Mammary epithelial cell (primary cell): ENCODE measurements at regions not wholly inside any gene's neighbourhood (a gene's known extent, or its start where the extent isn't known, plus 50 kb on each side); places are given as distances from the start of the nearest gene placed in this dataset.

Source experiments
- EZH2 ChIP-seq: IDR thresholded peaks from 2 replicates; pipeline ENCODE4 v1.6.1; 2012; ENCODE audit warnings: low read length, inconsistent platforms, borderline replicate concordance
- TF ChIP-seq, protein P1 (sequence below), 2 donors: IDR thresholded peaks in 1 of 2; conservative IDR thresholded peaks in 1 of 2; 2 replicates each; pipeline ENCODE4 v1.5.1; 2011 to 2012; ENCODE audit warnings: inconsistent platforms in 2 of 2, low read length in 2 of 2, mild to moderate bottlenecking in 2 of 2, control low read depth in 1 of 2, low read depth in 1 of 2; ENCODE audit not compliant: insufficient read depth in 1 of 2; ENCODE audit errors: extremely low read depth in 1 of 2

GRCh38 chr2:19490846-19491435, 132.5 kb upstream of the OSR1 start:
- TF ChIP-seq, protein P1, sequence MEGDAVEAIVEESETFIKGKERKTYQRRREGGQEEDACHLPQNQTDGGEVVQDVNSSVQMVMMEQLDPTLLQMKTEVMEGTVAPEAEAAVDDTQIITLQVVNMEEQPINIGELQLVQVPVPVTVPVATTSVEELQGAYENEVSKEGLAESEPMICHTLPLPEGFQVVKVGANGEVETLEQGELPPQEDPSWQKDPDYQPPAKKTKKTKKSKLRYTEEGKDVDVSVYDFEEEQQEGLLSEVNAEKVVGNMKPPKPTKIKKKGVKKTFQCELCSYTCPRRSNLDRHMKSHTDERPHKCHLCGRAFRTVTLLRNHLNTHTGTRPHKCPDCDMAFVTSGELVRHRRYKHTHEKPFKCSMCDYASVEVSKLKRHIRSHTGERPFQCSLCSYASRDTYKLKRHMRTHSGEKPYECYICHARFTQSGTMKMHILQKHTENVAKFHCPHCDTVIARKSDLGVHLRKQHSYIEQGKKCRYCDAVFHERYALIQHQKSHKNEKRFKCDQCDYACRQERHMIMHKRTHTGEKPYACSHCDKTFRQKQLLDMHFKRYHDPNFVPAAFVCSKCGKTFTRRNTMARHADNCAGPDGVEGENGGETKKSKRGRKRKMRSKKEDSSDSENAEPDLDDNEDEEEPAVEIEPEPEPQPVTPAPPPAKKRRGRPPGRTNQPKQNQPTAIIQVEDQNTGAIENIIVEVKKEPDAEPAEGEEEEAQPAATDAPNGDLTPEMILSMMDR (conservative IDR thresholded peaks at IDR 0.05 in 1 of 2, IDR thresholded peaks at IDR 0.05 in 1 of 2; ENCODE audit: extremely low read depth in 1 of 2, insufficient read depth in 1 of 2, low read depth in 1 of 2, low read length in 2 of 2), result no peak
- TF ChIP-seq EZH2, result no peak
